ENCODE measurements at regions not wholly inside any gene's neighbourhood (a gene's known extent, or its start where the extent isn't known, plus 50 kb on each side); places are given as distances from the start of the nearest gene placed in this dataset.

GRCh38 chr4:12416755-12417154 lies 988.1 kb upstream of the HS3ST1 start:
- Histone ChIP-seq H3K4me3 (ENCODE audit: low read length) (no peak overlapping the region), H3K9me3 (ENCODE audit: control insufficient read depth, low read depth, low read length) (no peaks in the 10 kb centered on the region), H3K36me3 (ENCODE audit: control insufficient read depth, low read depth, low read length) (no peaks in the 10 kb centered on the region), H3K9ac (ENCODE audit: low read length) (no peak overlapping the region), H3K27me3 (ENCODE audit: control insufficient read depth, insufficient read depth, low read length) (no peaks in the 10 kb centered on the region), H3K4me1 (ENCODE audit: control insufficient read depth, low read depth, low read length) (no peaks in the 10 kb centered on the region), H3K27ac (ENCODE audit: low read length) (no peak overlapping the region)

DNA sequence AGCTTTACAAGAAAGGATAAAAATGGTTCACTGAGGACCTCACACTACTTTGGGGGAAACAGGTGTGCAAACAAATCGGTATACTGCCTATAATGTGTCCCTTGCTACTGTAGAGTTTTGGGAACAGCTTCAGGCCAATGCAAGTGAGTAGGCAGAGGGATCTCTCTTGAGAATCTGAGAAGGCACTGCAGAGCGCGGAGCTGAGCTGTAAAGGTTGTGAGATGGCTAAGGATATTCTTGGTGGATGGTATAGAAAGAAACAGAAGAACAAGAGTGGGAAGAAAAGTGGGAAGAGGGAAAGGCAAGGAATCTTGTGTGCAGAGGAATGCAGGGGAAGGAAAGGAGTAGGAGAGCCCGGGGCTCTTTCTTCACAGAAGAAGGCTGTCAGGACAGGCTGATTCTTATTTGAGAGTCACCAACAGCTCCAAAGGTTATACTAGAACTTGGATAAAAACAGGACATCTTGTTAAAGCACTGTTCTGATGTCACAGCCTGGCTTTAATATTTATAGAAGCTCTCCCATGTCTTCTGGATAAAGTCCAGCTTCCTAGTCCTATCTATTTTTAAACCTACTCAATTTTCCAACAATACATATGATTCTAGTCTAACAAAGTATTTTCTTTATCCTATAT lies 985.6 kb upstream of the HS3ST1 start:
- no peak overlapping the region for H3K9ac ChIP-seq (ENCODE audit: low read length)

GRCh38 chr4:12411072-12411471 lies 982.4 kb upstream of the HS3ST1 start:
- H3K27ac ChIP-seq (ENCODE audit: low read length), result no peak overlapping the region
- H3K27me3 ChIP-seq (ENCODE audit: control insufficient read depth, insufficient read depth, low read length), result no peaks in the 10 kb centered on the region
- H3K4me1 ChIP-seq (ENCODE audit: control insufficient read depth, low read depth, low read length), result no peaks in the 10 kb centered on the region
- H3K9ac ChIP-seq (ENCODE audit: low read length), result no peak overlapping the region
- H3K9me3 ChIP-seq (ENCODE audit: control insufficient read depth, low read depth, low read length), result no peaks in the 10 kb centered on the region
- no peak overlapping the region for H3K4me3 ChIP-seq (ENCODE audit: low read length)
- H3K36me3 ChIP-seq (ENCODE audit: control insufficient read depth, low read depth, low read length), result no peaks in the 10 kb centered on the region

More for the DNA sequence above, 985.6 kb upstream of the HS3ST1 start:
- Histone ChIP-seq H3K4me1 (ENCODE audit: control insufficient read depth, low read depth, low read length) (no peaks in the 10 kb centered on the region), H3K36me3 (ENCODE audit: control insufficient read depth, low read depth, low read length) (no peaks in the 10 kb centered on the region), H3K27ac (ENCODE audit: low read length) (no peak overlapping the region), H3K4me3 (ENCODE audit: low read length) (no peak overlapping the region), H3K27me3 (ENCODE audit: control insufficient read depth, insufficient read depth, low read length) (no peaks in the 10 kb centered on the region), H3K9me3 (ENCODE audit: control insufficient read depth, low read depth, low read length) (no peaks in the 10 kb centered on the region)

- Histone ChIP-seq H3K27ac (ENCODE audit: low read length) (no peak overlapping the region), H3K9ac (ENCODE audit: low read length) (no peak overlapping the region), H3K4me3 (ENCODE audit: low read length) (no peak overlapping the region)
Observed at GRCh38 chr4:12409507-12410190, 981.0 kb upstream of the HS3ST1 start.

GRCh38 chr4:12408364-12408763 lies 979.7 kb upstream of the HS3ST1 start:
- no peaks in the 10 kb centered on the region for H3K36me3 ChIP-seq (ENCODE audit: control insufficient read depth, low read depth, low read length)
- no peaks in the 10 kb centered on the region for H3K27me3 ChIP-seq (ENCODE audit: control insufficient read depth, insufficient read depth, low read length)
- H3K9me3 ChIP-seq (ENCODE audit: control insufficient read depth, low read depth, low read length), result no peaks in the 10 kb centered on the region
- no peak overlapping the region for H3K27ac ChIP-seq (ENCODE audit: low read length)
- H3K9ac ChIP-seq (ENCODE audit: low read length), result no peak overlapping the region
- H3K4me1 ChIP-seq (ENCODE audit: control insufficient read depth, low read depth, low read length), result no peaks in the 10 kb centered on the region
- no peak overlapping the region for H3K4me3 ChIP-seq (ENCODE audit: low read length)

More at GRCh38 chr4:12409507-12410190, 981.0 kb upstream of the HS3ST1 start:
- H3K4me1 ChIP-seq (ENCODE audit: control insufficient read depth, low read depth, low read length), result no peaks in the 10 kb centered on the region
- H3K9me3 ChIP-seq (ENCODE audit: control insufficient read depth, low read depth, low read length), result no peaks in the 10 kb centered on the region
- no peaks in the 10 kb centered on the region for H3K27me3 ChIP-seq (ENCODE audit: control insufficient read depth, insufficient read depth, low read length)
- H3K36me3 ChIP-seq (ENCODE audit: control insufficient read depth, low read depth, low read length), result no peaks in the 10 kb centered on the region

DNA sequence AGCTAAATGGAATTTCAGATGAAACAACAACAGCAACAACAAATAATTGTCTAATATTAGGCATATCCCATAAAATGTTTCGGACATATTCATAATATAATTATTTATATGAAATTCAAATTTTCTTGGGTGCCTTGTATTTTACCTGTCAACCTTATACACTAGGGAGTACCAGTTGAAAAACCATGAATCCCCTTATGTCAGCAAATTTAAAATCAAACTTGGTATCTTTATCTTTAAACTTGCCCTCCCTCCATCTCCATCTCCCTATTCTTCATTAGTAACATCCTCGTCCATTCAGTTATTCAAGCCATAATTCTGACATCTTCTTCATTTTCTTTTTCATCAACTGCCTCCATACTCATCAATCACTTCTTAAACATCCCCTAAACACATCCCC lies 974.5 kb upstream of the HS3ST1 start:
- no peaks in the 10 kb centered on the region for H3K27me3 ChIP-seq (ENCODE audit: control insufficient read depth, insufficient read depth, low read length)
- H3K27ac ChIP-seq (ENCODE audit: low read length), result no peak overlapping the region
- no peak overlapping the region for H3K4me3 ChIP-seq (ENCODE audit: low read length)
- H3K4me1 ChIP-seq (ENCODE audit: control insufficient read depth, low read depth, low read length), result no peaks in the 10 kb centered on the region
- no peaks in the 10 kb centered on the region for H3K36me3 ChIP-seq (ENCODE audit: control insufficient read depth, low read depth, low read length)
- no peaks in the 10 kb centered on the region for H3K9me3 ChIP-seq (ENCODE audit: control insufficient read depth, low read depth, low read length)
- no peak overlapping the region for H3K9ac ChIP-seq (ENCODE audit: low read length)

- Histone ChIP-seq H3K4me1 (ENCODE audit: control insufficient read depth, low read depth, low read length) (no peaks in the 10 kb centered on the region), H3K27ac (ENCODE audit: low read length) (no peak overlapping the region), H3K36me3 (ENCODE audit: control insufficient read depth, low read depth, low read length) (no peaks in the 10 kb centered on the region), H3K4me3 (ENCODE audit: low read length) (no peak overlapping the region), H3K27me3 (ENCODE audit: control insufficient read depth, insufficient read depth, low read length) (no peaks in the 10 kb centered on the region), H3K9ac (ENCODE audit: low read length) (no peak overlapping the region), H3K9me3 (ENCODE audit: control insufficient read depth, low read depth, low read length) (no peaks in the 10 kb centered on the region)
Observed at GRCh38 chr4:12399781-12400180, 971.1 kb upstream of the HS3ST1 start.

- Histone ChIP-seq H3K27me3 (ENCODE audit: control insufficient read depth, insufficient read depth, low read length) (no peaks in the 10 kb centered on the region), H3K9ac (ENCODE audit: low read length) (no peak overlapping the region), H3K9me3 (ENCODE audit: control insufficient read depth, low read depth, low read length) (no peaks in the 10 kb centered on the region), H3K4me1 (ENCODE audit: control insufficient read depth, low read depth, low read length) (no peaks in the 10 kb centered on the region), H3K27ac (ENCODE audit: low read length) (no peak overlapping the region), H3K4me3 (ENCODE audit: low read length) (no peak overlapping the region), H3K36me3 (ENCODE audit: control insufficient read depth, low read depth, low read length) (no peaks in the 10 kb centered on the region)
Observed at GRCh38 chr4:12393631-12394262, 965.1 kb upstream of the HS3ST1 start.

DNA sequence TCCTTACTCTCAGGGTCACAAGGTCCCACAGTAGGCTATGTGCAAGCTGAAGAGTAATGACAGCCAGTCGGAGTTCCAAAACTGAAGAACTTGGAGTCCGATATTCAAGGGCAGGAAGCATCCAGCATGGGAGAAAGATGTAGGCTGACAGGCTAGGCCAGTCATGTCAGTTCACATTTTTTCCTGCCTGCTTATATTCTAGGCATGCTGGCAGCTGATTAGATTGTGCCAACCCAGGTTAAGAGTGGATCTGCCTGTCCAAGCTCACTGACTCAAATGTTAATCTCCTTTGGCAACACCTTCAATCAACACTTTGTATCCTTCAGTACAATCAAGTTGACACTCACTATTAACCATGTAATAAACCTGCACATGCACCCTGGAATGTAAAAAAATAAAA lies 960.9 kb upstream of the HS3ST1 start:
- Histone ChIP-seq H3K36me3 (ENCODE audit: control insufficient read depth, low read depth, low read length) (no peaks in the 10 kb centered on the region), H3K9me3 (ENCODE audit: control insufficient read depth, low read depth, low read length) (no peaks in the 10 kb centered on the region), H3K9ac (ENCODE audit: low read length) (no peak overlapping the region), H3K4me3 (ENCODE audit: low read length) (no peak overlapping the region), H3K27ac (ENCODE audit: low read length) (no peak overlapping the region), H3K27me3 (ENCODE audit: control insufficient read depth, insufficient read depth, low read length) (no peaks in the 10 kb centered on the region), H3K4me1 (ENCODE audit: control insufficient read depth, low read depth, low read length) (no peaks in the 10 kb centered on the region)

- no peak overlapping the region for H3K4me3 ChIP-seq (ENCODE audit: low read length)
- H3K4me1 ChIP-seq (ENCODE audit: control insufficient read depth, low read depth, low read length), result no peaks in the 10 kb centered on the region
- no peaks in the 10 kb centered on the region for H3K27me3 ChIP-seq (ENCODE audit: control insufficient read depth, insufficient read depth, low read length)
- H3K9me3 ChIP-seq (ENCODE audit: control insufficient read depth, low read depth, low read length), result peaks cover 11% of the 10 kb centered on the region
- no peak overlapping the region for H3K27ac ChIP-seq (ENCODE audit: low read length)
- H3K36me3 ChIP-seq (ENCODE audit: control insufficient read depth, low read depth, low read length), result no peaks in the 10 kb centered on the region
- H3K9ac ChIP-seq (ENCODE audit: low read length), result no peak overlapping the region
Observed at GRCh38 chr4:12382567-12382966, 953.9 kb upstream of the HS3ST1 start.

DNA sequence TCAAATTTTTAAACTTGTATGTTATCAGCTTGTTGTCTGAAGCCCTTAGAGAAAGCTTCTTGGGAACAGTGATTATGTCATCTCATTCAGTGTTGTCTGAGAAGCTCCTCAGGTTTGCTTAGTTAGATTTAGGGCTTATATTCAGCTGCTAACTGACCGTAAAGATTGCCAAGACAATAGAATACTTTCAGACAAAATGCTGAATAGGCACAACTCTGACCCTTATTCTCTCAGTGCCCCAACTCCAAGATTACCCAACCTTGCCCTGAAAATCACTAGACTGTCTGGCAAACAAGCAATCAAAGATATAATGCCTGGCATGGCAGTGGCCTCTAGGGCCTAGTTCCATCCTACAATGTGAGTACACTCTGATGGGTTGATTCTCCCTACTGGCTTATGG lies 950.5 kb upstream of the HS3ST1 start:
- Histone ChIP-seq H3K9ac (ENCODE audit: low read length) (no peak overlapping the region), H3K4me1 (ENCODE audit: control insufficient read depth, low read depth, low read length) (no peaks in the 10 kb centered on the region), H3K27ac (ENCODE audit: low read length) (no peak overlapping the region), H3K27me3 (ENCODE audit: control insufficient read depth, insufficient read depth, low read length) (no peaks in the 10 kb centered on the region), H3K9me3 (ENCODE audit: control insufficient read depth, low read depth, low read length) (peaks cover 11% of the 10 kb centered on the region), H3K4me3 (ENCODE audit: low read length) (no peak overlapping the region), H3K36me3 (ENCODE audit: control insufficient read depth, low read depth, low read length) (no peaks in the 10 kb centered on the region)

- Histone ChIP-seq H3K9ac (ENCODE audit: low read length) (no peak overlapping the region), H3K9me3 (ENCODE audit: control insufficient read depth, low read depth, low read length) (no peaks in the 10 kb centered on the region)
Observed at GRCh38 chr4:12375805-12376204, 947.1 kb upstream of the HS3ST1 start.

More at GRCh38 chr4:12375805-12376204, 947.1 kb upstream of the HS3ST1 start:
- no peak overlapping the region for H3K27ac ChIP-seq (ENCODE audit: low read length)
- no peaks in the 10 kb centered on the region for H3K36me3 ChIP-seq (ENCODE audit: control insufficient read depth, low read depth, low read length)
- no peaks in the 10 kb centered on the region for H3K27me3 ChIP-seq (ENCODE audit: control insufficient read depth, insufficient read depth, low read length)
- no peaks in the 10 kb centered on the region for H3K4me1 ChIP-seq (ENCODE audit: control insufficient read depth, low read depth, low read length)
- H3K4me3 ChIP-seq (ENCODE audit: low read length), result no peak overlapping the region

Data from iPS-18a (cell line).